Motor neuron (in vitro differentiated cells): ENCODE measurements at regions not wholly inside any gene's neighbourhood (a gene's known extent, or its start where the extent isn't known, plus 50 kb on each side); places are given as distances from the start of the nearest gene placed in this dataset.
A peak's percentile ranks its signal among the peaks of the same experiment; 100 is the strongest.

Experiments
- ATAC-seq, 8 experiments: fragments of 200-7000 bp; cut with Tn5 transposase; replicated peaks in 6 of 8; 2 replicates each; pipeline ENCODE4 v1.8.0; 2021; ENCODE audit warnings: mild to moderate bottlenecking in 8 of 8, moderate library complexity in 8 of 8
- H3K27ac ChIP-seq, 2 donors: fragments of 250-450 bp; sonication (Bioruptor Pico); 2 replicates each; pipeline ENCODE4 v1.9.0; 2021; ENCODE audit warnings: antibody characterized with exemption in 2 of 2, mild to moderate bottlenecking in 2 of 2, moderate library complexity in 1 of 2
- H3K4me1 ChIP-seq, 2 donors: fragments of 250-450 bp; sonication (Bioruptor Pico); replicated peaks in 1 of 2; 2 replicates each; pipeline ENCODE4 v1.6.1; 2021; ENCODE audit warnings: antibody characterized with exemption in 2 of 2, mild to moderate bottlenecking in 2 of 2, moderate library complexity in 1 of 2
- H3K4me3 ChIP-seq, 5 donors: fragments of 250-450 bp; sonication (Bioruptor Pico); 2 replicates each; pipeline ENCODE4 v1.9.0; 2021; ENCODE audit warnings: antibody characterized with exemption in 5 of 5, mild to moderate bottlenecking in 5 of 5, moderate library complexity in 4 of 5
- WGBS, 10 experiments: fragments of 450-650 bp; shearing (Covaris generic); methylation state at CpG; one replicate each; pipeline ENCODE4 v1.0.0; 2022; 5-methylcytosine and 5-hydroxymethylcytosine counted together
- in situ Hi-C, 9 experiments: fragments of 400-800 bp; cut with MboI; loops; one replicate each; pipeline ENCODE4 v1.15.0; 2021; ENCODE audit warnings: low sequenced_read_pairs in 9 of 9, low pct_unique_long_range_greater_than_20kb in 2 of 9; ENCODE audit not compliant: unreplicated experiment in 9 of 9

DNA sequence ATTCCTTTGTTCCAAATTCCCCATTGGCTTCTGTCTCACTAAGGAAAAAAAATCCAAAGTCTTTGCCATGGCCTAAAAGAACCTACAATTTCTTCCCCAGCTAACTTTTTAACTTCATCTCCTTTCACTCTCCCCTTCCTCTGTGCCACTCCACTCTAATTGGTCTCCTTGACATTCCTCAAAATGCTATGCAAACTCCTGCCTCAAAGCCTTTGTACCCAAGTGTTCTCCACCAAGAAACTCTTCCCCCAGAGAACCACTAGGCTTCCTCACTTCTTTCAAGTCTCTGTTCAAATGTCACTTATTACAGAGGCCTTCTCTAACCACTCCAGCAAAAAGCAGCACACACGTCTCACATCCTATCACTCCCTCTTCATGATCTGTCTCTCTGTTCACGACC lies 91.6 kb upstream of the NR4A3 start:
- WGBS, 10 experiments: 0 to 71% (median 51%) methylated on average over 1 of the region's 2 CpGs; no CpG with 5 or more reads in 6 of the 10 experiments
- ATAC-seq: no peak
- H3K4me3 ChIP-seq: no peak overlapping the region
- in situ Hi-C loops: no loop called here
- H3K27ac ChIP-seq: no peak overlapping the region
- no peaks in the 10 kb centered on the region for H3K4me1 ChIP-seq

DNA sequence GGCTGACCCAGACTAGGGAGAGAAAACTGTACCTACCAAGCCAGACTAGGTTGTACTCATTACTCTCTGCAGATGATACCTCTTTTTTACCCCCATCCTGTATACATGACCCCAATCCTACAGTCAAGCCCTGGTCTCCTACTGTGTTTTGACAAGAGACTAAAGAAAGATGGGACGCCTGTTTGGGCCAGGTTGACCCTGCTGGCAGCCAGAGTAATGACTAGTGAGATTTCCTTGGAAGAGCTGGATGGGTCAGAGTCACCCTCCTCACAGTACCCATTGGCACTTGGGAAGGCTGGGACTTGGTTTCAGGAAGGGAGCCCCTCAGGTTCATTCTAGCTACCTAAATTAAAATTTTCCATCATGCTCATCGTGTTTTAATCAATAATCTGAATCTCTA lies 89.7 kb upstream of the NR4A3 start:
- 60 to 88% (median 70%) methylated on average over 1 to 2 of the region's 2 CpGs; no CpG with 5 or more reads in 5 of the 10 experiments for WGBS, 10 experiments
- no peak for ATAC-seq
- H3K4me1 ChIP-seq: no peaks in the 10 kb centered on the region
- in situ Hi-C loops: no loop called here
- no peak overlapping the region for H3K4me3 ChIP-seq
- H3K27ac ChIP-seq: no peak overlapping the region

DNA sequence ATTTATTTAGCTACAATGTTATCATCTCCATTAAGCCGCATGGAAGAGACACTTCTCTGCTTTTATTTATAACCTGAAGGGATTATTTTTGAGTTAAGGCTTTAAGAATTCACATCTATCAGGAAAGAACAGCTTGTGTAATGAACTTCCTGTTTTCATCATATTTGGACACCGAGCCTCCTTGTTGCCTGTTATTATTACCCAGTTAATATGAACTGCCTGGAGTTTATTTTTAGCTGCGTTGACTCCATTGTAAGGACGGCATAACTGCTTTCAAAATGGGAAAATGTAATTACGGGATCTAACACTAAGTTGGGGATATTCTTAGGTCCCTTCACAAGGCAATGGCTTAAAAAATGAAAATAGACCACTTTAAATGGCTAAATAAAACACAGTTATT lies 89.0 kb upstream of the NR4A3 start:
- Histone ChIP-seq H3K4me3 (no peak overlapping the region), H3K27ac (no peak overlapping the region), H3K4me1 (no peaks in the 10 kb centered on the region)
- ATAC-seq: no peak
- in situ Hi-C loops: no loop called here
- 0 to 92% (median 67%) methylated on average over 1 to 5 of the region's 5 CpGs; no CpG with 5 or more reads in 2 of the 10 experiments for WGBS, 10 experiments

DNA sequence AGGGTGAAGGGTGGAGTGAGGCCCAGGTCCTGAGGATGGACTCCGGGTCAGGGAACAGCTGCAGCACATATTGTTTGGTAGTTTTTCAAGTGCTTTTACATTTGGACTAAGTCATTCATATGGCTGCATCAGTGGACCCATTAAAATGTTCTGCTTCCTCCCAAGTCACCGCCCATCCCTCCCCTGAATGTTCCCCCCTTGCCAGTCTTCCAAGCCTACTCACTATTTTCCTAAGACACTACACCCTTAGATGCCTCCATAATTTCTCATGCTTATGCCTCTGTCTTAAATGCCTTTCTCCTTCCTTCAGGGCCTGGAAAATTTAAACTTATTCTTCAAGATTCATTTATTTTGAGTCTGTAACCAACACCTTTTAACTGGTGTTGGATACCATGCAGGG lies 86.6 kb upstream of the NR4A3 start:
- in situ Hi-C loops: no loop called here
- Histone ChIP-seq H3K4me3 (no peak overlapping the region), H3K27ac (no peak overlapping the region), H3K4me1 (no peaks in the 10 kb centered on the region)
- peak in 3 of 8 experiments; percentile 58 to 96 (median 62) for ATAC-seq
- WGBS, 10 experiments: 0 to 100% (median 84%) methylated on average over 1 to 2 of the region's 2 CpGs; no CpG with 5 or more reads in 2 of the 10 experiments

DNA sequence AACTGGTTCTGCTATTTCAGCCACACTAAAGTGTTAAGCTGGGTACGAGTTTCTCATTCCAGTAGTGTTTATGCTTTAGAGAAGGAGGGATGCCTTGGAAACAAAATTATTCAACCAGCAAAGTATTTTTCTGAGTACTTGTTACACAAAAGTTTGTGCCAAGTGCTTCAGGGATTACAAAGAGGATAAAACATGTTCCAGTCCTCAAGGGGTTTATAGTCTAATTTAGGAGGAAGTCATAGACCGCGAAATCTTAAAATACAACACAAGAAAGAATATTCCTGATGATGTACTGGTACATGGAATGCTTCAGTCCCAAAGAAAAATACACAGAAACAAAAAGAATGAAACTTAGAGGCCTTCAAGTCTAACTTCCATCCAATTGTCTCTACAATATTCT lies 85.4 kb upstream of the NR4A3 start:
- Histone ChIP-seq H3K4me3 (no peak overlapping the region), H3K27ac (no peak overlapping the region), H3K4me1 (no peaks in the 10 kb centered on the region)
- in situ Hi-C loops: no loop called here
- 0 to 100% (median 69%) methylated on average over 1 to 3 of the region's 3 CpGs; no CpG with 5 or more reads in 2 of the 10 experiments for WGBS, 10 experiments
- ATAC-seq: no peak

DNA sequence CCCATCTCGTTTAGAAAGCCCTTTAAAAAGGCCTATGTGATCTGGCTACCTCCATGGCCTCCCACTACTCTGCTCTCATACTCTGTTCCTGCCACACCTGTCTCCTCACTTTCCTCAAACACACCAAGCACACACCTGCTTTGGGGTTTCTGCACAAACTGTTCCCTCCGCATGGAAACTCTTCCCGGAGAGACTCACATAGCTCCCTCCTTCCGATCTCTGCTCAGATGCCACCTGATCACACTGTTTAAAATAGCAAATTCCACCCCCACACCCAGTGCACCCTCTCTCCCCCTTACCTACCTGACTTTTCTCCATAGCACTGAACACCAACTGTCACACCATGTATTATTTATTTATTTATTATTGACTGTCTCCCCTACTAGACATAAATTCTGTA lies 84.0 kb upstream of the NR4A3 start:
- WGBS, 10 experiments: 20 to 92% (median 80%) methylated on average over 1 to 4 of the region's 4 CpGs; no CpG with 5 or more reads in 1 of the 10 experiments
- no peak for ATAC-seq
- in situ Hi-C loops: no loop called here
- Histone ChIP-seq H3K4me1 (no peaks in the 10 kb centered on the region), H3K4me3 (no peak overlapping the region), H3K27ac (no peak overlapping the region)

DNA sequence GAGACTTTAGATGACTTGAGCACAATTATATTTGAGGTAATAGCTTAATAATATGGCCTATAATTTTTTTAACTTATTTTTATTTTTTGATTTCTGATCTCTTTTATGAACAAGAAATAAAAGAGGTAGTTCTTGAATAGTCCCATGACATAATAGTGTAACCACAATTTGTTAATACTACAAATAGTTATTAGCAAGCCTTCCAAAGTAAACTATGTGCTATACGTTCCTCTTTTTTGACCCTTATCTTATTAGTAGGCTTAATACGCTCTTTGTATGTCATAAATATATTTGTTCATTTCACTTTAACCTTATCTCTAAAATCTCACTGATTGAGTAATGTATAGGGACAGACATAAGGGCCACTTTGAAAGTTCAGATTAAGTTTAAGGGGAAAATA lies 78.7 kb upstream of the NR4A3 start:
- peaks cover 8 to 11% of the 10 kb centered on the region in 2 donors for H3K4me1 ChIP-seq
- ATAC-seq: no peak
- H3K27ac ChIP-seq: no peak overlapping the region
- WGBS, 10 experiments: 82 to 100% (median 94%) methylated on average over 1 to 2 of the region's 2 CpGs
- H3K4me3 ChIP-seq: no peak overlapping the region
- in situ Hi-C loops: no loop called here

DNA sequence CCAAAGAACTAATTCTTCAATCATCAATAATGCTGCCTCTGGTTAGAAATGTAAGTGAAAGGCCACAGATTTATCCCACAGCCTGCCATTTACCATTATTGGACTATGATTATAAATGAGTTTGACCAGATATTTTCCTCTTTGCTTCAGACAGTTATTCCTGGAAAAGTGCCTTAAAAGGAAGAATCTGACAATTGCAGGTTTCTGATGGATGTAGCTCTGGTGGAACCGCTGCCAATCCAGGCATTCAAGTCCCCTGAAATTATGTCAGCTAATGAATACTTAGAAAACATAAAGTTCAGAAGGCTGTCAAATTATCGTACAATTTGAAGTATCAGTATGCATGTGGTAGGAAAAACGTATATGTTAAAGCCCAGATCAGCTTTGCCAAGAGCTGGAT lies 78.2 kb upstream of the NR4A3 start:
- 56 to 100% (median 79%) methylated on average over 1 to 3 of the region's 3 CpGs; no CpG with 5 or more reads in 1 of the 10 experiments for WGBS, 10 experiments
- ATAC-seq: no peak
- H3K4me1 ChIP-seq: peaks cover 8 to 11% of the 10 kb centered on the region in 2 donors
- no peak overlapping the region for H3K4me3 ChIP-seq
- no peak overlapping the region for H3K27ac ChIP-seq
- in situ Hi-C loops: no loop called here

DNA sequence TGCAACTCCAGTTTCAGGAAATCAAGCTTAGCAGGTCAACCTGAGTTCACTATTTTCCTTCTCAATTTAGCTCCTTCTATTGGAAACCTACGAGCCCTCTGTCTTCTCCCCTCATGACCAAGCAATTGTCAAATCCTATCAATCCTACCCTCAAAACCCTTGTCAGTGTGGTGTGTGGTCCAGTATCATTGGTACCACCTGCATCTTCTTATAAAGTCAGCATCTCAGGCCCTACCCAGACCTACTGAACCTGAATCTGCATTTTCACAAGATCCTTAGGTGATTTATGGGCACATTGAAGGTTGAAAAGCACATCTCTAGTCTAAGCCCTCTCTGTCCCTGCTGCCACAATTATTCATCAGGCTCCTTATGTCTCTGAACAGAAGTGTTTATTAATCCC lies 77.6 kb upstream of the NR4A3 start:
- Histone ChIP-seq H3K27ac (no peak overlapping the region), H3K4me3 (no peak overlapping the region), H3K4me1 (peaks cover 8 to 11% of the 10 kb centered on the region in 2 donors)
- peak in 3 of 8 experiments; percentile 49 to 55 (median 54) for ATAC-seq
- in situ Hi-C loops: no loop called here
- WGBS, 10 experiments: 14 to 89% (median 75%) methylated on average over 1 of the region's 1 CpG; no CpG with 5 or more reads in 4 of the 10 experiments

DNA sequence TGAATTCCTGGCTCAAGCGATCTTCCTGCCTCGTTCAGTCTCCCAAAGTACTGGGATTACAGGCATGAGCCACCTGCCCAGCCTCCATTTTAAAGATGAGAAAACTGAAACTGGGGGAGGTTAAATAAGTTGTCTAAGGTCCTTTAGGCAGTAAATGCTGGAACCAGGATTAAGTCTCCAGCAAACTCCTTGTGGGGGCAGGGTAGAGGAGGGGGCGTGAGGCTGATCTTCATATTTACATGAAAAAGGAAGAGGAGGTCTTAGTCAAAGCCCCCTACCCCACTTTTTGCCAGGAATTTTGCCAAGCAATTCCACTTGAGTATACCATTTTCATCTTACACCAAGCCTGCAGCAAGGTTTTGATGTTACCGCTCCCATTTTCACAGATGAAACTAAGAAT lies 76.6 kb upstream of the NR4A3 start:
- no peak for ATAC-seq
- in situ Hi-C loops: no loop called here
- Histone ChIP-seq H3K27ac (no peak overlapping the region), H3K4me1 (peaks cover 8 to 11% of the 10 kb centered on the region in 2 donors), H3K4me3 (no peak overlapping the region)
- 72 to 100% (median 83%) methylated on average over 1 to 4 of the region's 4 CpGs; no CpG with 5 or more reads in 1 of the 10 experiments for WGBS, 10 experiments

DNA sequence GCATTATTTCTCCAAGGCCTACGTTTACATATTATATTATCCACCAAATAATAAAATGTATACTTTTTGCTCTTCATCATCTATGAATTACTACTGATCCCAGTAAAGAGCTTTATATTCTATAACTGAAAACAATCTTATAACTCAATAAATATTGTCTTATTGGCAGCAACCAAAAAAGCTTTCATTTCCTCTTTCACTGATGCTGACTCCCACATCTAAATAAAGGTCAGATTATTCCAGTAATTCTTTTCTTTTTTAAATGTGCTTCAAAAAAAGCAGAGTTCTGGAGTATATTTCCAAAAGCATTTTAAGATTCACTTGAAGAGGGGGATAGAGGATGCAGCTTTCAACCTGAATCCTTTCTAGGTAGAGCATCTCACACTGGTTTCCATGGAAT lies 75.3 kb upstream of the NR4A3 start:
- H3K4me3 ChIP-seq: no peak overlapping the region
- H3K4me1 ChIP-seq: peaks cover 8 to 11% of the 10 kb centered on the region in 2 donors
- WGBS, 10 experiments: 71 to 100% (median 100%) methylated on average over 1 of the region's 1 CpG; no CpG with 5 or more reads in 3 of the 10 experiments
- in situ Hi-C loops: no loop called here
- ATAC-seq: no peak
- H3K27ac ChIP-seq: no peak overlapping the region

DNA sequence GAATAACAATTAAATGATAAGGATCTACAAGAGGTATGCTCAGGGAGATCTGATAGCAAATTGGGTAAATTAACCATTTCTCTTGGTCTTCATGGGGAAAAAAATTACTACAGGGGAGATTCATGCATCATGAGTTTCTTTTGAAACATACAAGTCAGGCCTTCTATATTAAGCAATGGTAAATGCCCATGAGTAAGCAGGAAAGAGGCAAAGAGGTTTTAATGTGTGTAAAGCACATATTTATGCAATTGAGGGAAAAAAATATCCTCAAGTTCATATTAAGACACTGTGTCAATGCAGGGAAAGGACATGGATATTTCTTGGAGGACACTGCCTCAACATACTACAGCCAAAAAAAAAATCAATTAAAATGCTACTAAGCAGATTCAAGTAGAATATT lies 73.4 kb upstream of the NR4A3 start:
- Histone ChIP-seq H3K4me1 (peaks cover 8 to 10% of the 10 kb centered on the region in 2 donors), H3K4me3 (no peak overlapping the region), H3K27ac (no peak overlapping the region)
- in situ Hi-C loops: no loop called here
- peak in 2 of 8 experiments; percentile 49 to 75 for ATAC-seq

DNA sequence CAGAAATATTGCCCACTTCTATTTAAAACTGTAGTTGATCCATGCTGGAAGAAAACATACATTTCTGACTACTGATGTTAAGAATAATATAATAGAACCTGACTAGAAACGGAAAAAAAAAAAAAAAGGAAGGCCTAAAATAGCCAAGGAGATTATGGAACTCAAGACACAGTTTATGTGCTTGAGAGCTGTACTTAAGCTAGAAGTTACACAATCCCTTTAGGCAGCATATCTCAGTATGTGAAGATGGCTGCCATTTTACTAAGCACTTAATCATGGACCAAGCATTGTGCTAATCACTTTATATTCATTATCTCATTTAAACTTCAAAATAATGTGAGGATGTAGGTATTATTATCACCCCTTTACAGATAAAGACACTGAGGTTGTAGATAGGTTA lies 73.0 kb upstream of the NR4A3 start:
- no peak for ATAC-seq
- Histone ChIP-seq H3K4me3 (no peak overlapping the region), H3K27ac (no peak overlapping the region), H3K4me1 (peaks cover 5 to 6% of the 10 kb centered on the region in 2 donors)
- in situ Hi-C loops: no loop called here
- 29 to 100% (median 65%) methylated on average over 1 of the region's 1 CpG; no CpG with 5 or more reads in 1 of the 10 experiments for WGBS, 10 experiments

DNA sequence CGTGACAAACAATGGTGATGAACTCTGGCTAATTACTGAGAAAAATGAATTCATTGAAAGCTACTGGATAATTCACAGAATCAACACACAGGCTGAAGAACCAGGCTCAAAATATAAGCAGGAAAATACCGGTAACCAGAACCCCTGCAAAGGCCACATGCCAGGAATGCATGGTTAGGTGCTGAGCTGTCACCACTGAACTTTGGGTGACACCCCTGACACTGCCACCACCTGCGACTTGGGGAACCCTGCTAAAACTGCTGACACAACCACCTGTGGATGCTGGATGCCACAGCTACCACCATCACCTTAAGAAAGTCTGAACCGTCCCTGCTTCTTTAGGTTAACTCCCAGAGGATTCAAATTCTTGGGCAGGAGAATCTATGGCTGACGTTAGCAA lies 72.0 kb upstream of the NR4A3 start:
- H3K4me3 ChIP-seq: no peak overlapping the region
- WGBS, 10 experiments: 50 to 100% (median 80%) methylated on average over 1 to 4 of the region's 5 CpGs; no CpG with 5 or more reads in 2 of the 10 experiments
- no peaks in the 10 kb centered on the region for H3K4me1 ChIP-seq
- no peak overlapping the region for H3K27ac ChIP-seq
- in situ Hi-C loops: no loop called here
- no peak for ATAC-seq
